22Rv1 (cell line): ENCODE measurements at regions not wholly inside any gene's neighbourhood (a gene's known extent, or its start where the extent isn't known, plus 50 kb on each side); places are given as distances from the start of the nearest gene placed in this dataset.
A peak's percentile ranks its signal among the peaks of the same experiment; 100 is the strongest.

Source experiments
- H3K27ac ChIP-seq: fragments of 450-650 bp; 2 replicates; pipeline ENCODE4 v1.5.1; 2017
- ZFX ChIP-seq: fragments of 450-650 bp; IDR thresholded peaks from 2 replicates; pipeline ENCODE4 v1.6.1; 2017; ENCODE audit warnings: antibody characterized with exemption, borderline replicate concordance
- TF ChIP-seq, protein P1 (sequence below): fragments of 450-650 bp; IDR thresholded peaks from 2 replicates; pipeline ENCODE4 v1.5.1; 2017; ENCODE audit warnings: mild to moderate bottlenecking

DNA sequence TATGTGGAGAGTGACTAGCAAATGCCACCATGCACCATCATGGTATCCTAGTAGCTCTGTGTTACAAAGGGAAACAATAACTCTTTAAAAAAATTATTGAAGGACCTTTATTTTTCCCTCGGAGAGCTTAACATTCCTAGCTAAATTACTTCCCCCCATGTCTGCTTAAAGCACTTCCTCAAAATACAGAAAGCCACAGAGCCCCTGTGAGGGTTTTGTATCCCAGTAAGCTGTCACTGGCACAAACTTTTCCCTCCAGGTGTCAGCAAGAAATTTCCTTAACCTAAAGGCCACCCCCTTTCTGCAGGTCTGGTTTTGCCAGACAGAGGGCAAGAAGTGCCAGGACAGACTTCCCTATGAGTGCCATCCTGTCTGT is 340.0 kb upstream of the PRDM1 start:
- H3K27ac ChIP-seq, result no peak overlapping the region

DNA sequence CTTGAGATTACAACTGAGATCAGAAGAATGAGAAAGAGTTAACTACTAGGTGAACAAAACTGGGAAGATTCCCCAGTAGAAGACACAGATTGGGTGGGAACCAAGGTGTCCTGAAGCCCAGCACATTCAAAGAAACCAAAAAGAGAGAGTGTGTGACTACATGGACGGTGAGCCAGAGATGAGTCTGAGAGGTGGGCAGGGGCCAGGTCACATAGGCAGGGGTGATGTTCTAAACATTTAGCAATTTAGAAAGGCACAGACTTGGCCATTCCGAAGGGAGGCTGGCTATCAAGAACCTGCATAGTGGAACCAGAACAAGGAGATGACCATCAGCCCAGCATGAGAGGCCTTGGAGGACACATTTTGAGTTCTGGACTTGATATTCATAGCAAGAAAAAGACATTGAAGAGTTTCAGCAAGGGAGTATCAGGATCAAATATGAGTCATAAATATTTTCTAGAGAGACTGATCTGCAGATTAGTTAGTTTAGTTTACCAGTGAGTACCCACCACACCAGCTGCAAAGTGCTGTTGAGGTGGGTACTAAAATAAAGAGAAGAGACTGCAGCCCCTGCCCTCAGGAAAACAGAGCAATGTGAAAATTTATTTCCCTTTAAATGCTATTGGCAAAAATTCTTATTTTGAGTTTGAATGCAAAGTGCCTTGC is 340.5 kb upstream of the PRDM1 start:
- H3K27ac ChIP-seq, result no peak overlapping the region
- TF ChIP-seq, protein P1, sequence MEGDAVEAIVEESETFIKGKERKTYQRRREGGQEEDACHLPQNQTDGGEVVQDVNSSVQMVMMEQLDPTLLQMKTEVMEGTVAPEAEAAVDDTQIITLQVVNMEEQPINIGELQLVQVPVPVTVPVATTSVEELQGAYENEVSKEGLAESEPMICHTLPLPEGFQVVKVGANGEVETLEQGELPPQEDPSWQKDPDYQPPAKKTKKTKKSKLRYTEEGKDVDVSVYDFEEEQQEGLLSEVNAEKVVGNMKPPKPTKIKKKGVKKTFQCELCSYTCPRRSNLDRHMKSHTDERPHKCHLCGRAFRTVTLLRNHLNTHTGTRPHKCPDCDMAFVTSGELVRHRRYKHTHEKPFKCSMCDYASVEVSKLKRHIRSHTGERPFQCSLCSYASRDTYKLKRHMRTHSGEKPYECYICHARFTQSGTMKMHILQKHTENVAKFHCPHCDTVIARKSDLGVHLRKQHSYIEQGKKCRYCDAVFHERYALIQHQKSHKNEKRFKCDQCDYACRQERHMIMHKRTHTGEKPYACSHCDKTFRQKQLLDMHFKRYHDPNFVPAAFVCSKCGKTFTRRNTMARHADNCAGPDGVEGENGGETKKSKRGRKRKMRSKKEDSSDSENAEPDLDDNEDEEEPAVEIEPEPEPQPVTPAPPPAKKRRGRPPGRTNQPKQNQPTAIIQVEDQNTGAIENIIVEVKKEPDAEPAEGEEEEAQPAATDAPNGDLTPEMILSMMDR, result no peak
- TF ChIP-seq ZFX, result no peak

More for the DNA sequence above, 340.0 kb upstream of the PRDM1 start:
- TF ChIP-seq, protein P1, result no peak
- TF ChIP-seq ZFX, result no peak

DNA sequence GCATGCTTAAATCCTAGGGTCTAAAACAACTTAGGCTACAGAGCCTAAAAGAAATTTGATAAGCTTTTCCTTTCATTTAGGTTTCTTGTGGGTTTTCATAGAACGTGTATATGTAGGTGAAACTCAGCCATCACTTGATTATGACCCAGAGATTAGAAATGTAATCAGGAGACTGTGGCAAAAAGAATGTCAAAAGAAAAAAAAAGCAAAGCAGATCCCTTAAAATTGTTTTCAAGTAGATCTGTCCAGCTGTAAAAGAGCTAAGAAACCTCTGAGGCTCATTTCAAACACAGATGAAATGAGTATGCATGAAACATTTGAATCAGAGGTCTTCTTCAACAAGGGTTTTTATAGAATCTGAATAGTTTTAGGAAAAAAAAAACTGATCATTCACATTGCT is 341.3 kb upstream of the PRDM1 start:
- no peak overlapping the region for H3K27ac ChIP-seq
- TF ChIP-seq ZFX, result no peak
- TF ChIP-seq, protein P1, result no peak

DNA sequence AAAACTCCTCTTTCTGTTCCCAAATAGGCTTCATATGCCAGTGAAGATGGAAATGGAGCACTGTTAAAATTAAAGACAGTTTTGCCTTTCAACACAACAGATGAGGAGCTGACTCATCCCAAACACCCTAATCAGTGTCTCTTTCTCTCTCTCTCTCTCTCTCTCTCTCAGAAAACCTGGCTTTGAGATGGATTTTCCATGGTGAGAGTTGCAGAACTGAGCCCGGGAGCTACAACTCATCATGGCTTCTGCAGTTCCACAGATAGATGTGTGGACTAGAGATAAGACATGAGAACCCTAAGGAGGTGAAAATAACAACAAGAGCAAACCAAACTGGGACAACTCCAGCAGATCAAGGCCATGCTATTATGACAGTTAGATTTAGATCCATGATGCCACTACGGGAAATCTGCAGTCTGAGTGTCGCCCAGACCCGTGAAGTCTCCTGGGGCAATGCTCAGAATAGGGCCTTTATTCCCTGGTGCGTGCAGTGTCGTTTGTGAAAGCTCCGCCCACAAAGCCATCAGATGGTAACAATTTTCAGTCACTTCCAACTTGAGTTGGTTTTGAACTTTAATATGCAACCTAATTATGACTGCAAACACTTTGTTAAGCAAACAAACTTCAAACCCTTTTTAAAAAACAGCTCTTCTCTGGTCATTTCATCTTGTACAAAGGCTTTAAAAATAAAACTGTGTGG is 338.2 kb upstream of the PREP start:
- TF ChIP-seq, protein P1, result no peak
- no peak for TF ChIP-seq ZFX
- no peak overlapping the region for H3K27ac ChIP-seq

DNA sequence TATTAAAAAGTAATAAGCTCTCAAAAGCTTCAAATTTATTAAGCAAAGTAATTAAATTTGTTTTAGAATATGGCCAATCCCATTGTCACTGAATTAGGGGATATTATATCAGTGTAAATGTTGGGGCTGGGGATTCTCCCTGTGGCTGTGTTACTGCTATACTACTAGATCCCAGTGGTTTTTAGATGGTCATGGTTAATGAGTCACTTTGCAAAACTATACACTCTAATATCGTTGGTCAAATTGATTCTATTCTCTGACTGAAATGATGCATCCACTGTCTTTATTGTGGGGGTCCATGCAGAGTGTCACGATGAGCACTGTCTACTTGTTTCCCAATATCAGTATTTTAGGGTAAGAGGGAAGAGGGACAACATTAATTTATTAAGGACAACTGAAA is 336.9 kb upstream of the PREP start:
- no peak overlapping the region for H3K27ac ChIP-seq

DNA sequence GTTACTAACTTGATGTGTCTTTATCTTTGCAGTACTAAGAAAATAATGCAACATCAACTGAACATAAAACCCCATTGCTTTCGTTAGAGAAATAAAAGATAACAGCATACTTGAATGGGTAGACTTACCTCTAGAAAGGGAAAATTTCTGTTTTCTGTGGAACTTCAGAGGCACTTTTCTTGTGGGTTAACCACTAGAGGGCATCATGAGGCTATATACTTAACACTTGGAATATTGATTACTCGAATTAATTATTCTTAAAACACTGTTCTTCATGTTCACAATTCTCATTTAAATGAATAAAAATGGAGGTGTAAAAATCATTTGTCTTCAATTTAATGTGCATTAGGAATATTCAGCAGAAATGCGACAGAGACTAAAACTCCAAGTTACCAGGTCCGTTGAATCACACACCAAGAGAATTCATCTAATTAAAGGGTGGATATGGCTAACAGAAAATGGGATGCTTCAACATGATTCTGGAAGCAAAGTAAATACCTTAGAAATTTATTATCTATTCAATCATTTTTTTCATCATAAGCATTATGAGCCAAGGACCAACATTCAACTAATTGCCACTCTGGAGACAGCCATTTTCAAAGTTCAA is 330.8 kb upstream of the PREP start:
- TF ChIP-seq ZFX, result no peak
- TF ChIP-seq, protein P1, result peak; percentile 80
- no peak overlapping the region for H3K27ac ChIP-seq

More for the DNA sequence above, 336.9 kb upstream of the PREP start:
- TF ChIP-seq ZFX, result no peak
- TF ChIP-seq, protein P1, result no peak

DNA sequence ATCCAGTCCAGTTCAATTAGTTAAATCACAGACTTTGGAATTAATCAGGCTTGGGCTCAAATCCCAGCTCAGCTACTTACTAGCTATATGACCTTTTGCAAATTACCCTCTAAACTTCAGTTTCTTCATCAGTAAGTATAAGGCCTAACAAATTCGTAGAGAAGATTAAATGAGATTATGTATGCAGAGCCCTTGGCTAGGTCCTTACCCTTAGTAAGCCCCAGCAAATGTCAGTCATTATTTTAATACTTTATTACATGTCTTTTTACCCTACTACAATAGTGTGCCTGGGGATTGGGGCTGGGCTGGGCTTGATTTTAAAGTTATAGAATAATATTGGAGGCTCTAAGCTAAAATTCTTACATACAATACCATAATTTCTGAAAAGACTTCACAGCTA is 326.1 kb upstream of the PREP start:
- H3K27ac ChIP-seq, result no peak overlapping the region

More for the DNA sequence above, 326.1 kb upstream of the PREP start:
- TF ChIP-seq, protein P1, result no peak
- no peak for TF ChIP-seq ZFX
